ENCODE measurements at regions not wholly inside any gene's neighbourhood (a gene's known extent, or its start where the extent isn't known, plus 50 kb on each side); places are given as distances from the start of the nearest gene placed in this dataset.

GRCh38 chr2:181281206-181281832, 175.9 kb upstream of the ITGA4 start:
- TF ChIP-seq POLR2A (IDR thresholded peaks at IDR 0.05) (no peak), CTCF (IDR thresholded peaks at IDR 0.05) (no peak)

Measured in heart left ventricle (tissue), 13 donors.